ENCODE measurements at regions not wholly inside any gene's neighbourhood (a gene's known extent, or its start where the extent isn't known, plus 50 kb on each side); places are given as distances from the start of the nearest gene placed in this dataset.

DNA sequence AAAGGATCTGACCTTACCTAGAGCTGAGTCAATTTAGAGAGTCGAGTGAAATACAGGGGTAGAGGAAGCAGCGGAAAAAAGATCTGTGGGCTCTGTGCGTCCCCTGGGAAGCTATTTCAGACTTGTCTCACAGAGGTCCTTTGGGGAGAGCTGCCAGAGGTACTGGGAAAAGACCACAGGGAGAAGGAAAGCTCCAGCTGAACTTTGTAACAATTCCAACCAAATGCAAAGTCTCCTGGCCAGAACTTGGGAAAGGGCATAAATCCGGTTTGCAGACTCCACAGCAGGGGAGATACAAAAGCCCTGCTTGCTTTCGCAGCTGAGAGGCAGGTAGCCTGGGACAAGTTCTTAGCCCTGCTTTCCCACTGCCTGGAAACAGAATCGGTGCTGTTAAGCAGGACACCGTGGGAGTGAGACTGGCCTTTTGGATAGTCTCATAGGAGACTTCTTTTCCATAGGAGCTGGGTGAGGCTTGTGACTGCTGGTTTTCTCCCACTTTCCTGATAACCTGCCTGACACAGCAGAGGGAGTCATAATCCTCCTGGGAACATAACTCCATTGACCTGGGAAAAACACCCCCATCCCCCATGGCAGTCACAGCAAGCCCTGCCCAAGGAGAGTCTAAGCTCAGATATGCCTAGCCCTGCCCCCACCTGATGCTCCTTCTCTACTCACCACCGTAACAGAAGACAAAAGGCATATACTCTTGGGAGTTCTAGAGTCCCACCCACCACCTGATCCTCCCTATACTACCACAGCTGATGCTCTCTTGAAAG, 926.2 kb downstream of the KCNMA1 start:
- no CpG with 5 or more reads among the region's 8 CpGs for WGBS (ENCODE audit: insufficient coverage, insufficient read length)
- H3K4me1 ChIP-seq (ENCODE audit: control insufficient read depth, insufficient read depth, low read length) = peaks cover 1% of the 10 kb centered on the region
- H3K27ac ChIP-seq (ENCODE audit: low read length) = no peak overlapping the region
- no peak overlapping the region for H3K4me3 ChIP-seq (ENCODE audit: low read length)
- H3K27me3 ChIP-seq (ENCODE audit: control insufficient read depth, insufficient read depth, low read length) = no peaks in the 10 kb centered on the region
- H3K9me3 ChIP-seq (ENCODE audit: control insufficient read depth, insufficient read depth, low read length) = no peaks in the 10 kb centered on the region
- DNase-seq (ENCODE audit: low read depth, low spot score) = no peak
- H3K36me3 ChIP-seq (ENCODE audit: control insufficient read depth, insufficient read depth, low read length) = no peaks in the 10 kb centered on the region

DNA sequence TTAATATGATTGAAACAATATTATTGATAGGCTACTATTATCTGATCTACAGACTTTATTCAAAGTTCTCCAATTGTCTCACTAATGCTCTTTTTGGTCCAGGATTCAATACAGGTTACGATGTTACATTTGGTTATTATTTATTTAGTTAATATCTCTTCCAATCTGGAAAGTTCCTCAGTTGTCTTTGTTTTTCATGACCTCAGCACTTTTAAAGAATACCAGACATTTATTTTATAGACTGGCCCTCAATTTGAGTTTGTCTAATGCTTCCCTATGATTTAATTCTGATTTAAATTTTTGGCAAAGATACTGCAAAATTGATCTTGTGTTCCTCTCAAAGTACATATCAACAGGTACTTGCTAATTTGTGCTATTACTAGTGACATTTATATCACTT, 937.4 kb downstream of the KCNMA1 start:
- no peak for DNase-seq (ENCODE audit: low read depth, low spot score)
- H3K9me3 ChIP-seq (ENCODE audit: control insufficient read depth, insufficient read depth, low read length) = no peaks in the 10 kb centered on the region
- H3K4me3 ChIP-seq (ENCODE audit: low read length) = no peak overlapping the region
- no CpG with 5 or more reads among the region's 1 CpG for WGBS (ENCODE audit: insufficient coverage, insufficient read length)
- H3K36me3 ChIP-seq (ENCODE audit: control insufficient read depth, insufficient read depth, low read length) = no peaks in the 10 kb centered on the region
- H3K4me1 ChIP-seq (ENCODE audit: control insufficient read depth, insufficient read depth, low read length) = no peaks in the 10 kb centered on the region
- H3K27me3 ChIP-seq (ENCODE audit: control insufficient read depth, insufficient read depth, low read length) = no peaks in the 10 kb centered on the region
- no peak overlapping the region for H3K27ac ChIP-seq (ENCODE audit: low read length)

- H3K4me3 ChIP-seq (ENCODE audit: low read length) = no peak overlapping the region
- no peaks in the 10 kb centered on the region for H3K27me3 ChIP-seq (ENCODE audit: control insufficient read depth, insufficient read depth, low read length)
- no peaks in the 10 kb centered on the region for H3K36me3 ChIP-seq (ENCODE audit: control insufficient read depth, insufficient read depth, low read length)
- no peaks in the 10 kb centered on the region for H3K4me1 ChIP-seq (ENCODE audit: control insufficient read depth, insufficient read depth, low read length)
- H3K27ac ChIP-seq (ENCODE audit: low read length) = no peak overlapping the region
- no peak for DNase-seq (ENCODE audit: low read depth, low spot score)
- no peaks in the 10 kb centered on the region for H3K9me3 ChIP-seq (ENCODE audit: control insufficient read depth, insufficient read depth, low read length)
Observed at GRCh38 chr10:76697923-76698322, 939.7 kb downstream of the KCNMA1 start.

DNA sequence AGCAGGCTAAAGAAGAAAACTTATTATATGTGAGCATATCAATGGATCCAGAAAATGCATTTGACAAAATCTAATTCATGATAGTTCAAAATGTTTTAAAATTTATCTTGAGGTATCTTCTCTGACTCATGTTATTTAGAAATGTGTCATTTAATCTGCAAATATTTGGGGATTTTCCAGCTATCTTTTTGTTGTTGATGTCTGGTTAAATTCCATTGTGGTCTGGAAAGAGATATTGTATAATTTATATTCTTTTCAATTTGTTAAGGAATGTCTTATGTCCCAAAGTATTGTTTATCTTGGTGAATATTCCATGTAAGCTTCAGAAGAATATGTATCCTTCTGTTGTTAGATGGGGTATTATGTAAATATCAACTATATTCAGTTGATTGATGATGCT, 942.5 kb downstream of the KCNMA1 start:
- no peak overlapping the region for H3K4me3 ChIP-seq (ENCODE audit: low read length)

DNA sequence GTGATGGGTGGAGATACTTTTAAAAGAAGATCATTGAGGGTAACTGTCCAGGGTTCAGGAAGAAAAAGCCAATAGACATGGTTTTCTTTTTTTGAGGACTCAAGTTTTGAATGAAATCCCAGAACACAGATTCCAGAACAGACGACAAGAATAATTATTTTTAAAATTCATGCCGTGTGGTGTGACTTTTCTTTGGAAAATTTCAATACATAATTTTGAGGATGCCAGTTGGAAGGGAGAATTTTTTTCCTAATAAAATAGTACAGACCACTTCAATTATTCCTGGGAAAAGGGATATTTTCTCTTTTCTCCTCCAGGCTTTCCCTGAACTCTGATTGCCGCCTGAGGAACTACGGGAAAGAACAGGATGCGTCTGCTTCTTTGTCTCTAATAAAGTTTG, 951.4 kb downstream of the KCNMA1 start:
- H3K4me3 ChIP-seq (ENCODE audit: low read length) = no peak overlapping the region
- H3K27me3 ChIP-seq (ENCODE audit: control insufficient read depth, insufficient read depth, low read length) = no peaks in the 10 kb centered on the region
- H3K4me1 ChIP-seq (ENCODE audit: control insufficient read depth, insufficient read depth, low read length) = no peaks in the 10 kb centered on the region
- H3K36me3 ChIP-seq (ENCODE audit: control insufficient read depth, insufficient read depth, low read length) = no peaks in the 10 kb centered on the region
- H3K9me3 ChIP-seq (ENCODE audit: control insufficient read depth, insufficient read depth, low read length) = no peaks in the 10 kb centered on the region
- no peak overlapping the region for H3K27ac ChIP-seq (ENCODE audit: low read length)
- no CpG with 5 or more reads among the region's 5 CpGs for WGBS (ENCODE audit: insufficient coverage, insufficient read length)
- no peak for DNase-seq (ENCODE audit: low read depth, low spot score)

More for the DNA sequence above, 942.5 kb downstream of the KCNMA1 start:
- no peaks in the 10 kb centered on the region for H3K9me3 ChIP-seq (ENCODE audit: control insufficient read depth, insufficient read depth, low read length)
- H3K36me3 ChIP-seq (ENCODE audit: control insufficient read depth, insufficient read depth, low read length) = no peaks in the 10 kb centered on the region
- no peak for DNase-seq (ENCODE audit: low read depth, low spot score)
- no peaks in the 10 kb centered on the region for H3K27me3 ChIP-seq (ENCODE audit: control insufficient read depth, insufficient read depth, low read length)
- H3K27ac ChIP-seq (ENCODE audit: low read length) = no peak overlapping the region
- H3K4me1 ChIP-seq (ENCODE audit: control insufficient read depth, insufficient read depth, low read length) = no peaks in the 10 kb centered on the region

- WGBS (ENCODE audit: insufficient coverage, insufficient read length) = no CpG with 5 or more reads among the region's 5 CpGs
- no peak for DNase-seq (ENCODE audit: low read depth, low spot score)
- Histone ChIP-seq H3K4me1 (ENCODE audit: control insufficient read depth, insufficient read depth, low read length) (no peaks in the 10 kb centered on the region), H3K36me3 (ENCODE audit: control insufficient read depth, insufficient read depth, low read length) (no peaks in the 10 kb centered on the region), H3K27ac (ENCODE audit: low read length) (no peak overlapping the region), H3K9me3 (ENCODE audit: control insufficient read depth, insufficient read depth, low read length) (no peaks in the 10 kb centered on the region), H3K4me3 (ENCODE audit: low read length) (no peak overlapping the region), H3K27me3 (ENCODE audit: control insufficient read depth, insufficient read depth, low read length) (no peaks in the 10 kb centered on the region)
Observed at GRCh38 chr10:76684968-76685367, 952.6 kb downstream of the KCNMA1 start.

DNA sequence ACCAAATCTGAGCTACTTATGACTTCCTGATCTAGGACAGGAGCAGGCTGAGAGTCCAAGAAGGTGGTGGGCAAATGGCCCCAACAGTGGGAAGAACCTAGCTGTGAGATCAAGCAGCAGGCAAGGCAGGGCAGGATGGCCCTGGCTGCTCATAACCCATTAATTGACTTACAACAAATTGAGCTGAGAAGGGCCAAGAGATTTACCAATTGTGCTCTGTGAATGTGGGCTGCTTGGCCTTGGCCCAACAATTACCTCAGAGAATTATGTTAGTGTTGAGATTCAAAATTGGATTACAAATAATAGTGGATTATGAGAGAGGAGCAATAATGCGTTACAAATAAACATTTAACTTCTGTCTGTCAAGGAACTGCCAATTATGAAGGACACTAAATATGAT, 956.5 kb downstream of the KCNMA1 start:
- Histone ChIP-seq H3K27ac (ENCODE audit: low read length) (no peak overlapping the region), H3K4me1 (ENCODE audit: control insufficient read depth, insufficient read depth, low read length) (no peaks in the 10 kb centered on the region), H3K9me3 (ENCODE audit: control insufficient read depth, insufficient read depth, low read length) (no peaks in the 10 kb centered on the region), H3K4me3 (ENCODE audit: low read length) (no peak overlapping the region), H3K27me3 (ENCODE audit: control insufficient read depth, insufficient read depth, low read length) (no peaks in the 10 kb centered on the region), H3K36me3 (ENCODE audit: control insufficient read depth, insufficient read depth, low read length) (no peaks in the 10 kb centered on the region)
- no peak for DNase-seq (ENCODE audit: low read depth, low spot score)
- WGBS (ENCODE audit: insufficient coverage, insufficient read length) = no CpG with 5 or more reads among the region's 1 CpG

DNA sequence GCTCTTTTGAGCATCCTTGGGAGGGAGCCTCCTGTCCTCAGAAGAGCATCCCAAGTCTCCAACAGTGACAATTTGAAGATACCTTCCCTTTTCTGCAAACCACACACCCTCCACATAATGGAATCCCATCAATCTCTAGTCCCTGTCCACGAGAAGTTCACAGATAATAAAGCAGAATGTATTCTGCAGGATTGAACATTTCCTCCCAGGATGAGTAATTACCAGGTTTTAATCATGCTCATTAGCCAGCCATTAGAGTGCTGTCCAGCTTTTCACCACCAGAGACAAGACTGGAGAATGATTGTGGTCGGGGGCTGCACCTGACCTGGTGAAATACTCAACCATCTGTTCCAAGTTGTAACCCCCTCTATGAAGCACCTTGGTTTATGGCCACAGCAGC, 958.6 kb downstream of the KCNMA1 start:
- no peak for DNase-seq (ENCODE audit: low read depth, low spot score)
- no peaks in the 10 kb centered on the region for H3K27me3 ChIP-seq (ENCODE audit: control insufficient read depth, insufficient read depth, low read length)
- no CpG with 5 or more reads among the region's 2 CpGs for WGBS (ENCODE audit: insufficient coverage, insufficient read length)

DNA sequence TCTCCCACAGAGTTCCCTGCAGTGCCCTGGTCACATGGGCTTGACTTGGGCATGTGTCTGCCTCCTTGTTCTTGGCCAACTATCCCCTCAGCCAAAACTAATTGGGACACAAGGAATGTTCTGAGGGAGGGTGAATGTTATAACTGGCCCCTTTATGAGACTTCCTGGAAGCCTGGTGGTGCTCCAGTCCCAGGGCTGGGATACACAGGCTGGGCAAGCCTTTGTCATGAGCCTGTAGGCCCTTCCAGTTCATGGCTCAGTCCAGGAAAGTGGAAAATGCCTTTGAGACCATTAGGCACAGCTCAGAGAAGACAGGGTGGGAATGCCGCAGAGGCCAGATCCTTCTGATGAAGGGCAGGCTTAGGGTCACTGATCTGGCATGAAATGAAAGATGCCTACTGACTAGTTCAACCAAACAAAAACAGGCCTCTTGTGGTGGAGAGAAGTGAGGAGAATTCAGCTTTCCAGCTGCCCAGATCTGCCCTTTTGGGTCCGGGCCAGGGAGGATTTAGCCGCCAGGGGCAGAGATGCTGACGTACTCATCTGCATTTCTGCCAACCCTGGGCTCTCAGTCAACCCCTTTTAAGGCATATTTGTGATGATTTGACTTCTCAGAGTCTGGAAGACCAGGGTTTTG, 961.5 kb downstream of the KCNMA1 start:
- H3K36me3 ChIP-seq (ENCODE audit: control insufficient read depth, insufficient read depth, low read length) = no peaks in the 10 kb centered on the region
- H3K27me3 ChIP-seq (ENCODE audit: control insufficient read depth, insufficient read depth, low read length) = no peaks in the 10 kb centered on the region
- no peaks in the 10 kb centered on the region for H3K4me1 ChIP-seq (ENCODE audit: control insufficient read depth, insufficient read depth, low read length)
- no peak for DNase-seq (ENCODE audit: low read depth, low spot score)
- no peak overlapping the region for H3K27ac ChIP-seq (ENCODE audit: low read length)
- H3K9me3 ChIP-seq (ENCODE audit: control insufficient read depth, insufficient read depth, low read length) = no peaks in the 10 kb centered on the region
- H3K4me3 ChIP-seq (ENCODE audit: low read length) = no peak overlapping the region
- WGBS (ENCODE audit: insufficient coverage, insufficient read length) = no CpG with 5 or more reads among the region's 4 CpGs

More for the DNA sequence above, 958.6 kb downstream of the KCNMA1 start:
- Histone ChIP-seq H3K36me3 (ENCODE audit: control insufficient read depth, insufficient read depth, low read length) (no peaks in the 10 kb centered on the region), H3K27ac (ENCODE audit: low read length) (no peak overlapping the region), H3K4me3 (ENCODE audit: low read length) (no peak overlapping the region), H3K4me1 (ENCODE audit: control insufficient read depth, insufficient read depth, low read length) (no peaks in the 10 kb centered on the region), H3K9me3 (ENCODE audit: control insufficient read depth, insufficient read depth, low read length) (no peaks in the 10 kb centered on the region)

- H3K36me3 ChIP-seq (ENCODE audit: control insufficient read depth, insufficient read depth, low read length) = no peaks in the 10 kb centered on the region
- no peaks in the 10 kb centered on the region for H3K27me3 ChIP-seq (ENCODE audit: control insufficient read depth, insufficient read depth, low read length)
- H3K9me3 ChIP-seq (ENCODE audit: control insufficient read depth, insufficient read depth, low read length) = no peaks in the 10 kb centered on the region
- DNase-seq (ENCODE audit: low read depth, low spot score) = no peak
- H3K27ac ChIP-seq (ENCODE audit: low read length) = no peak overlapping the region
- H3K4me3 ChIP-seq (ENCODE audit: low read length) = no peak overlapping the region
- H3K4me1 ChIP-seq (ENCODE audit: control insufficient read depth, insufficient read depth, low read length) = no peaks in the 10 kb centered on the region
- WGBS (ENCODE audit: insufficient coverage, insufficient read length) = no CpG with 5 or more reads among the region's 3 CpGs
Observed at GRCh38 chr10:76675561-76675950, 962.1 kb downstream of the KCNMA1 start.
